HL-60 (cell line): ENCODE measurements at regions not wholly inside any gene's neighbourhood (a gene's known extent, or its start where the extent isn't known, plus 50 kb on each side); places are given as distances from the start of the nearest gene placed in this dataset.

Experiments used
- DNase-seq, 2 experiments: peaks; one replicate each; pipeline ENCODE4 v3.0.0-alpha.2; 2010 to 2020; ENCODE audit warnings: low read depth in 1 of 2, low spot score in 1 of 2
- H3K27ac ChIP-seq: fragments of 250-450 bp; sonication (Bioruptor Pico); replicated peaks from 2 replicates; pipeline ENCODE4 v1.5.1; 2020; ENCODE audit warnings: mild to moderate bottlenecking, moderate library complexity
- H3K27me3 ChIP-seq: fragments of 250-450 bp; sonication (Bioruptor Pico); 2 replicates; pipeline ENCODE4 v1.5.1; 2021; ENCODE audit warnings: mild to moderate bottlenecking, moderate library complexity; ENCODE audit not compliant: insufficient read depth, poor library complexity, severe bottlenecking
- H3K4me3 ChIP-seq: replicated peaks from 2 replicates; pipeline ENCODE4 v1.5.1; 2011; ENCODE audit warnings: mild to moderate bottlenecking, control low read depth, low read length; ENCODE audit not compliant: insufficient read depth
- CTCF ChIP-seq: IDR thresholded peaks from one replicate; pipeline ENCODE4 v1.5.1; 2011; ENCODE audit warnings: low read length, control low read depth, inconsistent platforms; ENCODE audit not compliant: insufficient read depth
- GABPA ChIP-seq: IDR thresholded peaks from 2 replicates; pipeline ENCODE4 v1.6.1; 2012; ENCODE audit warnings: low read depth
- POLR2AphosphoS5 ChIP-seq: IDR thresholded peaks from 2 replicates; pipeline ENCODE4 v1.6.1; 2012; ENCODE audit warnings: low read depth
- REST ChIP-seq: IDR thresholded peaks from 2 replicates; pipeline ENCODE4 v1.6.1; 2012; ENCODE audit warnings: low read depth; ENCODE audit not compliant: insufficient replicate concordance
- SPI1 ChIP-seq: IDR thresholded peaks from 2 replicates; pipeline ENCODE4 v1.6.1; 2012; ENCODE audit warnings: low read depth, mild to moderate bottlenecking, borderline replicate concordance

DNA sequence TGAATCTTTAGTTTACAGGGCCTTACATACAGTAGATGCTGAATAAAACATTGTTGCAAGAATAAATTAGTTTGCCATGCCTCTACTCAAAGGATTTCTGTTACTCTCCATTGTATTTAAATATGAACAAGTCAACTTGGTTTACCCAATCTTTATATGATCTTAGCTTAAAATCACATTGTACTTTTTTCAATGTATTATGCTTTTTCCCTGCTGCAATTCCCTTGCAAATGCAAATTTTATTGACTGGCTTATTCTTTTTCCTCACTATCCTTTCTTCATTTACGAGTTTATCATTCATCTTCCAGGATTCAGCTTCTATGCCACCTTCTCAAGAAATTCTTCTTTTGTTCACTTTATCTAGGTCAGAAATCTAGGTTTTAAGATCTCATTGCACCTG lies 571.4 kb upstream of the ZNF804A start:
- TF ChIP-seq GABPA, result no peak
- no peaks in the 10 kb centered on the region for H3K27me3 ChIP-seq
- DNase-seq, result no peak
- no peak overlapping the region for H3K27ac ChIP-seq
- H3K4me3 ChIP-seq, result no peak overlapping the region

- H3K4me3 ChIP-seq, result no peak overlapping the region
- no peak for TF ChIP-seq GABPA
- TF ChIP-seq CTCF, result no peak
- TF ChIP-seq POLR2AphosphoS5, result no peak
- TF ChIP-seq REST, result no peak
- TF ChIP-seq SPI1, result no peak
- DNase-seq, result no peak
- H3K27ac ChIP-seq, result no peak overlapping the region
- H3K27me3 ChIP-seq, result no peaks in the 10 kb centered on the region
Observed at GRCh38 chr2:184030245-184030644, 568.1 kb upstream of the ZNF804A start.

DNA sequence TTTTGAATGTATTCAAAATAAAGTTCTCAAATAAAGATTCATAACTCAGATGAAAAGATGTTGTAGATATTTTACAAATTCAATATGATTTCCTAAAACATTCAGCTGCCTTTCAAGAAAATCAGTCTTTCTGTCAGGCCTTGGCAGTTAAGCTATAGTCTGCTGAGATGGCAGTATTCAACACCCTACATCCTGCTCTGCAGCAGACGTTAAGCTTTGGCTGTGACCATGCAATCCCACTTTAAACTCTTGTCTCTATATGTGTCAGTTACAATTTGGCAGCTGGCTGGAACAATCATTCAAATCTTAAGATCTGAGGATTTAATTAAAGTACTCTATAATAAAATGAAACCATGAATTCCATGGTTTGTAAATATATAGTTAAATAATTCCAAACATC lies 567.3 kb upstream of the ZNF804A start:
- DNase-seq, result no peak
- H3K27me3 ChIP-seq, result no peaks in the 10 kb centered on the region
- no peak overlapping the region for H3K27ac ChIP-seq
- TF ChIP-seq REST, result no peak
- TF ChIP-seq SPI1, result no peak
- TF ChIP-seq CTCF, result no peak
- no peak for TF ChIP-seq POLR2AphosphoS5
- TF ChIP-seq GABPA, result no peak
- no peak overlapping the region for H3K4me3 ChIP-seq

- DNase-seq, result no peak
- Histone ChIP-seq H3K27me3 (no peaks in the 10 kb centered on the region), H3K4me3 (no peak overlapping the region), H3K27ac (no peak overlapping the region)
- TF ChIP-seq GABPA (no peak), REST (no peak), CTCF (no peak), SPI1 (no peak), POLR2AphosphoS5 (no peak)
Observed at GRCh38 chr2:184031402-184032147, 566.8 kb upstream of the ZNF804A start.
